Liver (tissue), 8 donors: ENCODE measurements at regions not wholly inside any gene's neighbourhood (a gene's known extent, or its start where the extent isn't known, plus 50 kb on each side); places are given as distances from the start of the nearest gene placed in this dataset.
A peak's percentile ranks its signal among the peaks of the same experiment; 100 is the strongest.

ENCODE experiments used
- DNase-seq: peaks from one replicate; pipeline ENCODE4 v3.0.0-alpha.2; 2017; ENCODE audit warnings: low spot score
- H3K27ac ChIP-seq, 2 donors: one replicate each; pipeline ENCODE4 v1.7.0; 2013; ENCODE audit warnings: inconsistent platforms in 2 of 2, low read length in 2 of 2, control low read depth in 1 of 2, low read depth in 1 of 2, mild to moderate bottlenecking in 1 of 2
- H3K27me3 ChIP-seq, 4 donors: one replicate each; pipeline versions ENCODE4 v1.6.1 to v1.7.0; 2013; ENCODE audit warnings: low read length in 3 of 4, inconsistent platforms in 1 of 4, mild to moderate bottlenecking in 1 of 4, moderate library complexity in 1 of 4; ENCODE audit not compliant: control insufficient read depth in 4 of 4, insufficient read depth in 4 of 4
- H3K36me3 ChIP-seq, 4 donors: one replicate each; pipeline versions ENCODE4 v1.6.1 to v1.7.0; 2013; ENCODE audit warnings: low read length in 3 of 4, mild to moderate bottlenecking in 3 of 4, low read depth in 1 of 4, moderate library complexity in 1 of 4; ENCODE audit not compliant: control insufficient read depth in 4 of 4, insufficient read depth in 3 of 4
- H3K4me1 ChIP-seq, 4 donors: one replicate each; pipeline versions ENCODE4 v1.6.1 to v1.7.0; 2013; ENCODE audit warnings: low read length in 3 of 4, mild to moderate bottlenecking in 3 of 4, moderate library complexity in 1 of 4; ENCODE audit not compliant: control insufficient read depth in 4 of 4, insufficient read depth in 4 of 4
- H3K4me3 ChIP-seq, 3 donors: one replicate each; pipeline versions ENCODE4 v1.6.1 to v1.7.0; 2013; ENCODE audit warnings: low read length in 3 of 3, control low read depth in 1 of 3, low read depth in 1 of 3, mild to moderate bottlenecking in 1 of 3
- H3K9ac ChIP-seq, 2 donors: one replicate each; pipeline ENCODE4 v1.7.0; 2013; ENCODE audit warnings: low read length in 2 of 2, mild to moderate bottlenecking in 2 of 2, moderate library complexity in 2 of 2, control low read depth in 1 of 2, low read depth in 1 of 2
- H3K9me3 ChIP-seq, 4 donors: one replicate each; pipeline versions ENCODE4 v1.6.1 to v1.7.0; 2013; ENCODE audit warnings: low read length in 3 of 4; ENCODE audit not compliant: control insufficient read depth in 4 of 4
- EGR1 ChIP-seq, 2 donors: IDR thresholded peaks; 2 replicates each; pipeline ENCODE4 v1.6.1; 2016 to 2018; ENCODE audit warnings: antibody characterized with exemption in 2 of 2, low read depth in 2 of 2
- FOXA2 ChIP-seq: IDR thresholded peaks from 2 replicates; pipeline ENCODE4 v1.6.1; 2016; ENCODE audit warnings: antibody characterized with exemption
- GABPA ChIP-seq, 2 donors: IDR thresholded peaks in 1 of 2; conservative IDR thresholded peaks in 1 of 2; 2 replicates each; pipeline ENCODE4 v1.6.1; 2016; ENCODE audit warnings: antibody characterized with exemption in 2 of 2, mild to moderate bottlenecking in 1 of 2, moderate library complexity in 1 of 2
- HNF4A ChIP-seq, 2 donors: conservative IDR thresholded peaks; 2 replicates each; pipeline ENCODE4 v1.6.1; 2016; ENCODE audit warnings: antibody characterized with exemption in 2 of 2, mild to moderate bottlenecking in 2 of 2
- HNF4G ChIP-seq: IDR thresholded peaks from 2 replicates; pipeline ENCODE4 v1.6.1; 2016; ENCODE audit warnings: antibody characterized with exemption
- JUND ChIP-seq, 2 donors: IDR thresholded peaks; 2 replicates each; pipeline ENCODE4 v1.6.1; 2016; ENCODE audit warnings: antibody characterized with exemption in 2 of 2
- NR2F2 ChIP-seq: IDR thresholded peaks from 2 replicates; pipeline ENCODE4 v1.6.1; 2016; ENCODE audit warnings: antibody characterized with exemption
- RAD21 ChIP-seq, 2 donors: IDR thresholded peaks; 2 replicates each; pipeline ENCODE4 v1.6.1; 2016; ENCODE audit warnings: antibody characterized with exemption in 2 of 2, mild to moderate bottlenecking in 2 of 2
- RXRA ChIP-seq, 2 donors: IDR thresholded peaks; 2 replicates each; pipeline ENCODE4 v1.6.1; 2017 to 2018; ENCODE audit warnings: antibody characterized with exemption in 2 of 2, mild to moderate bottlenecking in 1 of 2
- SP1 ChIP-seq: IDR thresholded peaks from 2 replicates; pipeline ENCODE4 v1.6.1; 2018; ENCODE audit warnings: antibody characterized with exemption, mild to moderate bottlenecking
- TAF1 ChIP-seq: conservative IDR thresholded peaks from 2 replicates; pipeline ENCODE4 v1.6.1; 2016; ENCODE audit warnings: antibody characterized with exemption, mild to moderate bottlenecking
- YY1 ChIP-seq: IDR thresholded peaks from 2 replicates; pipeline ENCODE4 v1.6.1; 2016; ENCODE audit warnings: antibody characterized with exemption, mild to moderate bottlenecking
- WGBS: extraction: QIAGEN DNeasy Blood & Tissue Kit; methylation state at CpG from one replicate; pipeline ENCODE4 v1.1.7; 2013; 5-methylcytosine and 5-hydroxymethylcytosine counted together
- TF ChIP-seq, protein P1 (sequence below): IDR thresholded peaks from 2 replicates; pipeline ENCODE4 v1.6.1; 2016; ENCODE audit warnings: antibody characterized with exemption, mild to moderate bottlenecking
- TF ChIP-seq, protein P2 (sequence below): IDR thresholded peaks from 2 replicates; pipeline ENCODE4 v1.6.1; 2016; ENCODE audit warnings: antibody characterized with exemption
- TF ChIP-seq, protein P3 (sequence below): fragments of 150-350 bp; IDR thresholded peaks from 2 replicates; pipeline ENCODE4 v1.5.1; 2017; ENCODE audit warnings: improper control_type of control experiment, low read depth, low read length; ENCODE audit not compliant: missing input control
- donor health status: healthy.
- donor health status: healthy.
- donor health status: healthy.
- donor health status: healthy.
- donor health status: healthy.

DNA sequence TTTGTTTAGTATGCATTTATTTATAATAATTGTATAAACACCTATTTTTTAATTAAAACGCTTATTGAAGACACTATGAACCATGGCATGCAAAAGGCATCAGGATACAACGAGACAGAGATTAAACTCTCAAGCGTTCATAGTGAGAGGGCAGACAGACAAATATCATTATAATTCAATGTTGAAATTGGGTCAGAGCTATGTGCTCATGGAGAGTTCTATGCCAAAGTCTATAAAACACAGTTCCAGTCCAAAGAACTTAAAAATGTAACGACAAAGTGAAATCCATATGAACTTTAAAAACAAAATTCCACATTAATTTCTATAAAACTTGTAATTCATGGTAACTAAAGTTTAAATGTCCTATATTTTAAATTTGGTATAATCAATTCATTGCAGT, 724.0 kb downstream of the LTN1 start:
- H3K9me3 ChIP-seq, result no peaks in the 10 kb centered on the region
- H3K36me3 ChIP-seq, result no peaks in the 10 kb centered on the region
- no peak overlapping the region for H3K4me3 ChIP-seq
- no peak overlapping the region for H3K9ac ChIP-seq
- H3K27me3 ChIP-seq, result no peaks in the 10 kb centered on the region
- WGBS, result 30% methylated on average over 4 of the region's 4 CpGs
- peaks cover 1 to 4% (median 2%) of the 10 kb centered on the region in 4 donors for H3K4me1 ChIP-seq
- TF ChIP-seq RXRA (IDR thresholded peaks at IDR 0.05) (peak in 1 of 2 donors; percentile 26), FOXA2 (peak; percentile 9), JUND (IDR thresholded peaks at IDR 0.05) (no peak), HNF4A (conservative IDR thresholded peaks at IDR 0.05) (peak; percentile 83 to 84), RAD21 (IDR thresholded peaks at IDR 0.05) (peak in 1 of 2 donors; percentile 4)
- TF ChIP-seq, protein P1, sequence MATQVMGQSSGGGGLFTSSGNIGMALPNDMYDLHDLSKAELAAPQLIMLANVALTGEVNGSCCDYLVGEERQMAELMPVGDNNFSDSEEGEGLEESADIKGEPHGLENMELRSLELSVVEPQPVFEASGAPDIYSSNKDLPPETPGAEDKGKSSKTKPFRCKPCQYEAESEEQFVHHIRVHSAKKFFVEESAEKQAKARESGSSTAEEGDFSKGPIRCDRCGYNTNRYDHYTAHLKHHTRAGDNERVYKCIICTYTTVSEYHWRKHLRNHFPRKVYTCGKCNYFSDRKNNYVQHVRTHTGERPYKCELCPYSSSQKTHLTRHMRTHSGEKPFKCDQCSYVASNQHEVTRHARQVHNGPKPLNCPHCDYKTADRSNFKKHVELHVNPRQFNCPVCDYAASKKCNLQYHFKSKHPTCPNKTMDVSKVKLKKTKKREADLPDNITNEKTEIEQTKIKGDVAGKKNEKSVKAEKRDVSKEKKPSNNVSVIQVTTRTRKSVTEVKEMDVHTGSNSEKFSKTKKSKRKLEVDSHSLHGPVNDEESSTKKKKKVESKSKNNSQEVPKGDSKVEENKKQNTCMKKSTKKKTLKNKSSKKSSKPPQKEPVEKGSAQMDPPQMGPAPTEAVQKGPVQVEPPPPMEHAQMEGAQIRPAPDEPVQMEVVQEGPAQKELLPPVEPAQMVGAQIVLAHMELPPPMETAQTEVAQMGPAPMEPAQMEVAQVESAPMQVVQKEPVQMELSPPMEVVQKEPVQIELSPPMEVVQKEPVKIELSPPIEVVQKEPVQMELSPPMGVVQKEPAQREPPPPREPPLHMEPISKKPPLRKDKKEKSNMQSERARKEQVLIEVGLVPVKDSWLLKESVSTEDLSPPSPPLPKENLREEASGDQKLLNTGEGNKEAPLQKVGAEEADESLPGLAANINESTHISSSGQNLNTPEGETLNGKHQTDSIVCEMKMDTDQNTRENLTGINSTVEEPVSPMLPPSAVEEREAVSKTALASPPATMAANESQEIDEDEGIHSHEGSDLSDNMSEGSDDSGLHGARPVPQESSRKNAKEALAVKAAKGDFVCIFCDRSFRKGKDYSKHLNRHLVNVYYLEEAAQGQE, result no peak
- DNase-seq, result no peak
- no peak overlapping the region for H3K27ac ChIP-seq

DNA sequence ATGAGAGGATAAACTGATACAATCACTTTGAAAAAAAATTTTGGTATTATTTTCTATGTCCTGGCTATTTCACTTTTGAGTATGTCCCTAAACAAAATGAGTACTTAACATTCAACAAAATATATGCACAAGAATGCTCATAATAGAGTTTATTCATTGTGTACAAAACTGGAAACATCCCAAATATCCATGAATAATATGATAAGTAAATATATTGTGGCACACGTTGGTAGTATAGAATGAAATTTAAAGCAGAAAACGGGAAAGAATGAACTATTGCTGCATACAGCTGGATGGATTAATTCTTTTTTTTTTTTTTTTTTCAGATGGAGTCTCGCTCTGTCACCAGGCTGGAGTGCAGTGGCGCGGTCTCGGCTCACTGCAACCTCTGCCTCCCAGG, 725.2 kb downstream of the LTN1 start:
- 96% methylated on average over 6 of the region's 6 CpGs for WGBS
- H3K4me1 ChIP-seq, result peaks cover 1 to 4% (median 2%) of the 10 kb centered on the region in 4 donors
- H3K9ac ChIP-seq, result no peak overlapping the region
- no peaks in the 10 kb centered on the region for H3K9me3 ChIP-seq
- no peak for DNase-seq
- no peak overlapping the region for H3K27ac ChIP-seq
- H3K4me3 ChIP-seq, result no peak overlapping the region
- no peaks in the 10 kb centered on the region for H3K27me3 ChIP-seq
- TF ChIP-seq HNF4G, result no peak
- no peak for TF ChIP-seq FOXA2
- TF ChIP-seq, protein P1, result no peak
- TF ChIP-seq EGR1 (IDR thresholded peaks at IDR 0.05; ENCODE audit: low read depth in 2 of 2), result no peak
- TF ChIP-seq GABPA (IDR thresholded peaks at IDR 0.05 in 1 of 2, conservative IDR thresholded peaks at IDR 0.05 in 1 of 2), result no peak
- no peak for TF ChIP-seq YY1
- no peak for TF ChIP-seq NR2F2
- TF ChIP-seq RAD21 (IDR thresholded peaks at IDR 0.05), result no peak
- TF ChIP-seq SP1, result no peak
- TF ChIP-seq RXRA (IDR thresholded peaks at IDR 0.05), result no peak
- TF ChIP-seq, protein P2, sequence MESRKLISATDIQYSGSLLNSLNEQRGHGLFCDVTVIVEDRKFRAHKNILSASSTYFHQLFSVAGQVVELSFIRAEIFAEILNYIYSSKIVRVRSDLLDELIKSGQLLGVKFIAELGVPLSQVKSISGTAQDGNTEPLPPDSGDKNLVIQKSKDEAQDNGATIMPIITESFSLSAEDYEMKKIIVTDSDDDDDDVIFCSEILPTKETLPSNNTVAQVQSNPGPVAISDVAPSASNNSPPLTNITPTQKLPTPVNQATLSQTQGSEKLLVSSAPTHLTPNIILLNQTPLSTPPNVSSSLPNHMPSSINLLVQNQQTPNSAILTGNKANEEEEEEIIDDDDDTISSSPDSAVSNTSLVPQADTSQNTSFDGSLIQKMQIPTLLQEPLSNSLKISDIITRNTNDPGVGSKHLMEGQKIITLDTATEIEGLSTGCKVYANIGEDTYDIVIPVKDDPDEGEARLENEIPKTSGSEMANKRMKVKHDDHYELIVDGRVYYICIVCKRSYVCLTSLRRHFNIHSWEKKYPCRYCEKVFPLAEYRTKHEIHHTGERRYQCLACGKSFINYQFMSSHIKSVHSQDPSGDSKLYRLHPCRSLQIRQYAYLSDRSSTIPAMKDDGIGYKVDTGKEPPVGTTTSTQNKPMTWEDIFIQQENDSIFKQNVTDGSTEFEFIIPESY, result no peak
- TF ChIP-seq TAF1, result no peak
- TF ChIP-seq, protein P3, sequence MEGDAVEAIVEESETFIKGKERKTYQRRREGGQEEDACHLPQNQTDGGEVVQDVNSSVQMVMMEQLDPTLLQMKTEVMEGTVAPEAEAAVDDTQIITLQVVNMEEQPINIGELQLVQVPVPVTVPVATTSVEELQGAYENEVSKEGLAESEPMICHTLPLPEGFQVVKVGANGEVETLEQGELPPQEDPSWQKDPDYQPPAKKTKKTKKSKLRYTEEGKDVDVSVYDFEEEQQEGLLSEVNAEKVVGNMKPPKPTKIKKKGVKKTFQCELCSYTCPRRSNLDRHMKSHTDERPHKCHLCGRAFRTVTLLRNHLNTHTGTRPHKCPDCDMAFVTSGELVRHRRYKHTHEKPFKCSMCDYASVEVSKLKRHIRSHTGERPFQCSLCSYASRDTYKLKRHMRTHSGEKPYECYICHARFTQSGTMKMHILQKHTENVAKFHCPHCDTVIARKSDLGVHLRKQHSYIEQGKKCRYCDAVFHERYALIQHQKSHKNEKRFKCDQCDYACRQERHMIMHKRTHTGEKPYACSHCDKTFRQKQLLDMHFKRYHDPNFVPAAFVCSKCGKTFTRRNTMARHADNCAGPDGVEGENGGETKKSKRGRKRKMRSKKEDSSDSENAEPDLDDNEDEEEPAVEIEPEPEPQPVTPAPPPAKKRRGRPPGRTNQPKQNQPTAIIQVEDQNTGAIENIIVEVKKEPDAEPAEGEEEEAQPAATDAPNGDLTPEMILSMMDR, result no peak
- H3K36me3 ChIP-seq, result no peaks in the 10 kb centered on the region
